ENCODE measurements at regions not wholly inside any gene's neighbourhood (a gene's known extent, or its start where the extent isn't known, plus 50 kb on each side); places are given as distances from the start of the nearest gene placed in this dataset.

DNA sequence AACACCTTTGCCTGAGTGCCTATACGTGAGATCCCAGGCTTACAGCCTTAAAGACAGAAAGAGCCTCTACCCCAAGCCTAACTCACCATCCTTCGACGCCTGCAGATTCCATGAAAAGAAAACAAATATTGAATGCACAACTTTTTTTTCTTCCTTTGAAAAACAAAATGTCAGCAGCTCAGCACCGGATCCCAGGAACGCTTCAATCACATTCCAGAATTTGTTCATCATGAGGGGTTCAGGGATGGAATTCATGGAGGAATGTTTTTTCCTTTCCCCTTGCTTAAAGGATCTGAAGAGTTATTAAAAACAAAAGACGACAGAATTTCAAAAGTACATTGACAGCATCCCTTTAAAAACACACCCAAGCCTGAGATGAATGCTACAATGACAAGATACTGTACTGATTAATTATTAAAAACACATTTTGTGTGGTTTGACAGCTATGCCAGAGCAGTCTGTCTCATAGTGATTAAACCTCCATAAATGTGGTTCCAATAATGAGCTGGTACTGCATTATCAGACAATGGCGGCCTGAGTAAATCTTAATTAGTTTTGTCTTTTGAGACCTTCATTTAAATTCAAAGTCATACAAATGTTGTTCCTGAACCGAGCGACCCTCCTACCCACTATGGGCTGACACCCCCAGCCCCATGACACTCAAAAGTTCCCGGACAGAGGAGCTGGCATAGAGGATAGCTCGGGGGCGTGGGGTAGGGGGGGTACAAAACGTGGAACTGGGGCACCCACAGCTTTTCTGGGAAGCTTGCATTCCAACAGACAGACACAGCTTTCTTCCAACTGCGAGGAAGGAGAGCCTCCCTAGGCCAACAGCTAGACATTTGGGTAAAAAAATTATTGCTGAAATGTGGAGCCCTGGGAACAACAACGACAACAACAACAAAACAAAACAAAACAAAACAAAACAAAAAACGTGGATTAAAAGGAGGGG is 227.5 kb downstream of the TTC32 start:
- H3K4me3 ChIP-seq (ENCODE audit: low read length), result no peak overlapping the region
- DNase-seq (ENCODE audit: low read depth), result no peak
- no peak for TF ChIP-seq CTCF (conservative IDR thresholded peaks at IDR 0.05; ENCODE audit: low read depth, low read length)

DNA sequence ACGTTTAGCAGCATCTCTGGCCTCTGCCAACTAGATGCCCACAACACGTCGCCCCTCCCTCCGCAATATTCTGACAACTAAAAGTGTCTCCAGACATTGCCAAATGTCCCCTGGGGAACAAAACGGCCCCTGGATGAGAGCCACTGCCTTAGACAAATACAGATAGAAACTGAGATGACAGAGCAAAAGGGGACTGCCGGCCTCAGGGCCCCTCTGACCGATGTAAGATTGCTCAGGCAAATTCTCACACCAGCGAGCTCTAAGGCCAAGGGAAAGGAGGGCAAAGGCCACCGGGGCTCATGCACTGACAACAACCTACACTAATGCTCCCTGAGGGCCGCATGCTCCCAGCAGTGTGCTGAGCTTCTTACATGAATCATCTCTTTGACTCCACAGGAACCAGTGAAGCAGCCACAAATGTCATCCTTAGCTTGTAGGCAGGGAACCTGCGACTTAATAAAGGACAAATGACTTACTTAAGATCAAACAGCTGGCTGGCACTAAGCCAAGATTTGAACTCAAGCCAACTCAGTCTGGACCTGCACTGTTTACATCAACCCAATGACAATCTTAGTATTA is 228.5 kb downstream of the TTC32 start:
- DNase-seq (ENCODE audit: low read depth), result no peak
- TF ChIP-seq CTCF (conservative IDR thresholded peaks at IDR 0.05; ENCODE audit: low read depth, low read length), result no peak
- no peak overlapping the region for H3K4me3 ChIP-seq (ENCODE audit: low read length)

DNA sequence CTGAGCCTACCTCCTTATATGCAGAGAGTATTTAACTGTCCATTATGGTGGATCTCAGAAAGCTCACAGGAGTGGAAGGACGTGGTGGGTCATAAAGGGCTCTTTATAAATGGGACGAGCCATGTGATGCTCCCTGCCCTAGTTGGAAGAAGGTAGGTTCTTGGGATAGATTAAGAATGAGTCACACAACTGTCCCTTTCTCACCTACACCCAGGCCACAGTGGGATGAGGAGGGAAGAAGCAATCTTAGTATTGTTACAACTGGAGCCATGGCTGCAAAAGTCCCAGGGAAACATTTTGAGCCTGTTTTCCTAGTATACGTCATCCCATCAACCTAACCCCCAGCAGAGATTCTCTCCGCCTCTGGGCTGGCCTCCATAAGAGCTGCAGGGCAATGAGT is 229.9 kb downstream of the TTC32 start:
- TF ChIP-seq CTCF (conservative IDR thresholded peaks at IDR 0.05; ENCODE audit: low read depth, low read length), result no peak
- DNase-seq (ENCODE audit: low read depth), result no peak
- no peak overlapping the region for H3K4me3 ChIP-seq (ENCODE audit: low read length)

GRCh38 chr2:19671311-19671710 is 230.5 kb downstream of the TTC32 start:
- no peak overlapping the region for H3K4me3 ChIP-seq (ENCODE audit: low read length)
- TF ChIP-seq CTCF (conservative IDR thresholded peaks at IDR 0.05; ENCODE audit: low read depth, low read length), result no peak
- no peak for DNase-seq (ENCODE audit: low read depth)

DNA sequence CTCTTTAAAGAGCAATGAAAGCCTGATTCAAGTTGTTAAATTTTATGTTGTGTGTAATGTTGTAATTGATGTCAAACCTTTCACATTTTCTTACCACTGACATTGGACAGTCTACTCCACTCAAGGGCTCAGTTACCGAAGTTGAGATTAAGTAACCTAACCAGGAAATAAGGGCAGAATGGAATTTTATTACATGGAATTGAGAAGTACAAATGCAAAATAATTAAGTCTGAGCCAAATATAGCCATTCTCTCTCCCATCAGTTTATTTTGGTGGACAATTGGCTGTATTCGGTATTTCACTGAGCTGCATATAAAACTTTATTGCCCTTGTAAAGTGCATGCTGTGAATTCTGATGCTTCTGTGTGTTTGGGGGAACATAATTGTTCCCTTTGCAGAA is 231.5 kb downstream of the TTC32 start:
- no peak overlapping the region for H3K4me3 ChIP-seq (ENCODE audit: low read length)
- no peak for DNase-seq (ENCODE audit: low read depth)
- TF ChIP-seq CTCF (conservative IDR thresholded peaks at IDR 0.05; ENCODE audit: low read depth, low read length), result no peak

DNA sequence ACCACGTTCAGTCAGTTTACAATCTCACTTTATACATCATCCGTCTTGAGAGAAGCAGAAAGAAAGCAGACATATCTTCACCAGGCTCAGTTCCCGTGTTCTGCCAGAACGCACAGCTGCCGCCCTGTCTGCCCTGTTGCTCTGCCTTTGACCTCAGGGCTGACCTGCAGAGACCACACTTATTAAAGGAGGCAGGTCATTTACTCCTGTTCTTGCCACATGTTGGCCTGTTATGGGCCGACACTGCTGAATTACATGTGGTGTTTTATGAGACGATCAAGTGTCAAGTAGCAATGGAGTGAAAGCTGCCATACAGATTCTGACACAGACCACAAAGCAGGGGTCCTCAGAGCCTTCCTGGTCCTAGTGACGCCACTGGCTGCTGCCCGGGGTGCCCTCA is 232.2 kb downstream of the TTC32 start:
- no peak for DNase-seq (ENCODE audit: low read depth)
- TF ChIP-seq CTCF (conservative IDR thresholded peaks at IDR 0.05; ENCODE audit: low read depth, low read length), result no peak
- no peak overlapping the region for H3K4me3 ChIP-seq (ENCODE audit: low read length)

DNA sequence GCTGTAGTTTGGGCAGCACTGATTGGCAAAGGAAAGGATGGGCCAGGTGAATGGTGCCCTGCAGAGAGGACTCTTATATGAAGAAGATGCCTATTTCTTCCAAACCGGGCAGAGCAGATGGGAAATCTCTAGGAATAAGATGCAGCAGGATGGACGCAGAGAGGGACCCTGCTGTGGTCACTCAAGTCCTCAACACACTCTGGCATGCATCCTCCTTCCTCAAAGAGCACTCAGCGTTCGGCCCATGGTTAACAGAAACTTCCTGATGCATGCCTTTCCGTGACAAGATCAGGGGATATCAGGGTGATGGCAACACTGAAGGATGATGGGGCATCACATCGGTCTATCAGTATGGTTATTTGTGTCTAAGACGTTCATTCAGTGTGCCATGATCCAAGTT is 232.7 kb downstream of the TTC32 start:
- no peak overlapping the region for H3K4me3 ChIP-seq (ENCODE audit: low read length)
- no peak for TF ChIP-seq CTCF (conservative IDR thresholded peaks at IDR 0.05; ENCODE audit: low read depth, low read length)
- DNase-seq (ENCODE audit: low read depth), result no peak

All from retinal pigment epithelial cell (primary cell).